Adipose tissue (tissue), 3 donors: ENCODE measurements at regions not wholly inside any gene's neighbourhood (a gene's known extent, or its start where the extent isn't known, plus 50 kb on each side); places are given as distances from the start of the nearest gene placed in this dataset.

Source experiments
- H3K27ac ChIP-seq: one replicate; pipeline ENCODE4 v1.5.1; 2013; ENCODE audit warnings: low read depth, low read length
- WGBS, 3 donors: extraction: QIAGEN DNeasy Blood & Tissue Kit; methylation state at CpG; one replicate each; pipeline ENCODE4 v1.1.7; 2013; 5-methylcytosine and 5-hydroxymethylcytosine counted together
- donor health status: healthy with polysubstance abuse.
- donor health status: Bipolar disorder and iron deficiency.
- donor health status: healthy.

GRCh38 chr16:85420501-85421337, 192.4 kb upstream of the GSE1 start:
- no peak overlapping the region for H3K27ac ChIP-seq
- WGBS, 3 donors: 37 to 43% (median 40%) methylated on average over 41 to 42 of the region's 42 CpGs

- 72 to 89% (median 86%) methylated on average over 22 to 24 of the region's 24 CpGs for WGBS, 3 donors
- H3K27ac ChIP-seq: no peak overlapping the region
These were observed 191.6 kb upstream of the GSE1 start for GRCh38 chr16:85421338-85422195.

- WGBS, 3 donors: 26 to 49% (median 44%) methylated on average over 16 of the region's 16 CpGs
- H3K27ac ChIP-seq: no peak overlapping the region
These were observed 190.9 kb upstream of the GSE1 start for GRCh38 chr16:85422196-85422631.

GRCh38 chr16:85422632-85423550, 190.2 kb upstream of the GSE1 start:
- H3K27ac ChIP-seq: no peak overlapping the region
- 47 to 88% (median 88%) methylated on average over 22 to 23 of the region's 23 CpGs for WGBS, 3 donors

GRCh38 chr16:85423631-85424030, 189.5 kb upstream of the GSE1 start:
- no peak overlapping the region for H3K27ac ChIP-seq
- 86 to 88% (median 87%) methylated on average over 11 of the region's 11 CpGs for WGBS, 3 donors

GRCh38 chr16:85424260-85425073, 188.7 kb upstream of the GSE1 start:
- H3K27ac ChIP-seq: no peak overlapping the region
- 47 to 81% (median 68%) methylated on average over 34 to 35 of the region's 35 CpGs for WGBS, 3 donors

- H3K27ac ChIP-seq: no peak overlapping the region
- WGBS, 3 donors: 65 to 75% (median 71%) methylated on average over 15 to 17 of the region's 17 CpGs
These were observed 188.0 kb upstream of the GSE1 start for GRCh38 chr16:85425074-85425662.

GRCh38 chr16:85426806-85427205, 186.3 kb upstream of the GSE1 start:
- no peak overlapping the region for H3K27ac ChIP-seq
- 95 to 100% (median 98%) methylated on average over 2 of the region's 2 CpGs for whole genome bisulfite sequencing, 3 donors

- no peak overlapping the region for H3K27ac ChIP-seq
- WGBS, 3 donors: 60 to 67% (median 66%) methylated on average over 17 of the region's 17 CpGs
These were observed 184.8 kb upstream of the GSE1 start for GRCh38 chr16:85428168-85428898.

GRCh38 chr16:85428899-85429775, 184.0 kb upstream of the GSE1 start:
- 92 to 97% (median 94%) methylated on average over 25 of the region's 25 CpGs for WGBS, 3 donors

DNA sequence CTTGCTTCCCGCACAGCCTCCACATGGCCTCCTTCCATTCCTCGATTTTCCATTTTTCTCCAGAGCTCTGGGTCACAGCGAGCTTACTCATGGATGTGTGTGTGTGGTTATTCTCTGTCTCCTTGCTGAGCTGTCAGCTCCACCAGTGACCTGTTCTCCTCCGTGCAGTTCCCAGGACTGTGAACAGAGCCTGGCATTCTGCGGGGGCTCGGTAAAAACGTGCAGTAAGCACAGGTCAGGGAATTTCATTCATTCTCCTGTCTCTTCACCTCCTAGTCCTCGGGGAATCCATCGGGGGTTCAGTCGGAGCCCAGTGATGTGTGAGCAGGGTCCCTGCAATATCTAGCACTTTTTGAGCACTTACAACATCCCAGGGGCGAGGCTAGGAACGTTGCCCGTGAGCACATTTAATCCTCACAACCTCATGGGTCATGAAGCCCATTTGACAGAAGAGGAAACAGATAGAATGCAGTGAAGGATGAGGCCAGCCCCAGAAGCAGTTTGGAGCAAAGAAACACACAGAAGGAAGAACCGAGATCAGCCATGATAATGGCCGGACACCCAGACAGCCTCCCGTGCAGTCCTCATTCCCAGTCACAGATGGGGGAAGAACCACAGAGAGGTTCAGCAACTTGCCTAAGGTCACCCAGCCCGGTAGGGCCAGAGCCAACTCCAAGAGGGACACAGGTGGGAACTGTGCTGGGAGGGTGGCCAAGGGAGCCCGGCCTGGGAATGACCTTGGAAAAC, 183.2 kb upstream of the GSE1 start:
- 72 to 85% (median 84%) methylated on average over 18 of the region's 18 CpGs for WGBS, 3 donors
- no peak overlapping the region for H3K27ac ChIP-seq

More at GRCh38 chr16:85428899-85429775, 184.0 kb upstream of the GSE1 start:
- H3K27ac ChIP-seq: no peak overlapping the region

DNA sequence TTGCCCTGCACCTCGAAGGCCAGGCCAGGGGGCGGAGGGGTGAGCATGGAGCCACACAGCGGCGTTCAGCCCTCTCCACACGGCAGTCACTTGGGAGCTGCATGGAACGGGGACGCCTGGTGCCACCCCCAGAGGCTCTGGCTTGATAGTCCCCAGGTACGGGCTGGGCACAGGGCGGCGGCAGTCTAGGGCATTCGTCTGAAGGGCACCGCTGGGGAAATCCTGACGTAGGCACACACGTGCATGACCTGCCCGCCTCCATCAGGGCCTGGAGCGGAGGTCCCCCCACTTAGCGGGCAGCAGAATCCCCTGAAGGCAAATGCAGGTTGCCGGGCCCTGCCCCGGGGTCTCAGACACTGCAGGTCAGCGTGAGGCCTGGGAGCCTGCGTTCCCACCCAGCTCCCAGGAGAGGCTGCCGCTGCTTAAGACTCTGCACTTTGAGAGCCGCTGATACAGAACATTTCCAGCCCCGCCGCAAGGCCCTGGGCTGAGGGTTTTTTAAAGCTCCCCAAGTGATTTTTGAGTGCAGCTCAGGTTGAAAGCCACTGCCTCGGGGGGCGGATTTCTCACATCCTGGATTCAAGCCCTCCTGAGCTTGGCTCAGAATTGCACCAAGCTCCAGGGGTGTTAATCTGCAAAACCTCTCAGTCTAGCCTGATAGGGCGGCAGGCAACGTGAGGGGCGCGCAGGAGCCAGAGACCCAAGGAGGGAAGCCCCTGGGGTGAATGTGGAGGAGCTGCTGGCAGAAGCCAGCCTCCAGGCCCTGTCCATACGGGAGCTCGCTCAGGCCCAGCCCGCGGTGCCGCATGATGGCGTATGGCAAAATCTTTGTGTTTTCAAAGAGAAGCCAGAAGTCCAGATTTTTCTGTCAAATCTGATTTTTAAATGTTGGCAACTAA, 182.3 kb upstream of the GSE1 start:
- WGBS, 3 donors: 69 to 90% (median 84%) methylated on average over 37 of the region's 37 CpGs
- H3K27ac ChIP-seq: no peak overlapping the region

DNA sequence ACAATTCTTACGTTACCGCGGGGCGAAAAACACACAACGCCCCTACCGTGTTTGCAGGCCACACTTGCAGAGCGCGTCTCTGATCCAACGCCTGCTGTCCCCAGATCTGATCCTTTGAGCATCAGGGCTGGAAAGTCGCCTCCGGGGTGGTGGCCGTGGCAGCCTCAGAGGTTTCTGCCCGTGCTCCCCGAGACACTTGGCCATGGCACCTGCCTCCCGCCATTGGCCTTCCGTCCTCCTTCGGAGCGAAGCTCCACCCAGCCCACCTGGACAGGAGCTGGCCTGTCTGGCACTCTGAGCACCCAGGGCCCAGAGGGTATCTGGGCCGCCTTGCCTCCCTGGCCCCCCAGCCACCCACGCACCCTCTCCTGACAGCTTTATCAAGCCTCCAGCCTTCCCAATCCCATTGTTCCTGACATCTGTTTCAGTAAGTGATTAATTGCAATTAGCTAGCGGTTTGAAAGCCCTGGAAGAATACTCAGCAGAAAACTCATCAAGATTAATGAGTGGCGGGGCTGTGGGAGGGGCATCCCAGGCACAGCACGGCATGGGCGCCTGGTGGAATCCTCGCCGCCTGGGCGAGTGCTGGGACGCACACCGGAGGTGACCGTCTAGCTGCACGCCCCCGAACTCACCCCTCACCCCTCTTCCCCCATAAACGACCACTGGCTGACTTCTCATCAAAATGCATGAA, 181.5 kb upstream of the GSE1 start:
- H3K27ac ChIP-seq: no peak overlapping the region
- 88 to 90% (median 89%) methylated on average over 33 of the region's 33 CpGs for whole genome bisulfite sequencing, 3 donors

- no peak overlapping the region for H3K27ac ChIP-seq
- 91 to 95% (median 92%) methylated on average over 6 of the region's 6 CpGs for WGBS, 3 donors
These were observed 180.5 kb upstream of the GSE1 start for GRCh38 chr16:85432606-85433005.
